ENCODE measurements at regions not wholly inside any gene's neighbourhood (a gene's known extent, or its start where the extent isn't known, plus 50 kb on each side); places are given as distances from the start of the nearest gene placed in this dataset.

GRCh38 chr13:22227895-22228294 lies 557.0 kb downstream of the FGF9 start:
- no peak overlapping the region for H4K5ac ChIP-seq (ENCODE audit: low read depth, low read length)
- dilution Hi-C loops (cut with HindIII; ENCODE audit: low sequenced_read_pairs, unreplicated experiment) = no loop called here
- H2AFZ ChIP-seq (replicated peaks; ENCODE audit: low read length, poor library complexity) = no peak overlapping the region
- H3K27ac ChIP-seq (ENCODE audit: insufficient read depth, low read length) = no peak overlapping the region
- H3K4me2 ChIP-seq (ENCODE audit: low read depth, low read length) = no peak overlapping the region
- no peak overlapping the region for H3K14ac ChIP-seq (replicated peaks; ENCODE audit: low read depth, low read length)
- H2BK120ac ChIP-seq (ENCODE audit: low read depth, low read length) = no peak overlapping the region
- no peak for TF ChIP-seq RAD21 (IDR thresholded peaks at IDR 0.05; ENCODE audit: low read length)
- no peak for TF ChIP-seq CHD1 (IDR thresholded peaks at IDR 0.05; ENCODE audit: low read depth, low read length)
- TF ChIP-seq RCOR1 (IDR thresholded peaks at IDR 0.05; ENCODE audit: insufficient replicate concordance, low read length) = no peak
- TF ChIP-seq BHLHE40 (IDR thresholded peaks at IDR 0.05; ENCODE audit: low read depth, low read length) = no peak
- no peak for TF ChIP-seq MAZ (IDR thresholded peaks at IDR 0.05; ENCODE audit: borderline replicate concordance, low read depth, low read length)
- no peak for TF ChIP-seq CTCF (conservative IDR thresholded peaks at IDR 0.05; ENCODE audit: low read depth, low read length)
- TF ChIP-seq NFE2L2 (IDR thresholded peaks at IDR 0.05; ENCODE audit: low read depth, low read length) = no peak
- no peak for TF ChIP-seq MAFK (IDR thresholded peaks at IDR 0.05; ENCODE audit: low read depth, low read length)
- TF ChIP-seq SMC3 (IDR thresholded peaks at IDR 0.05; ENCODE audit: low read depth, low read length) = no peak
- no peak for TF ChIP-seq MXI1 (IDR thresholded peaks at IDR 0.05; ENCODE audit: borderline replicate concordance, low read depth, low read length)
- TF ChIP-seq POLR2A (IDR thresholded peaks at IDR 0.05; ENCODE audit: low read depth, low read length) = no peak
- no peak for TF ChIP-seq RFX5 (IDR thresholded peaks at IDR 0.05; ENCODE audit: low read depth, low read length)
- no peak for TF ChIP-seq USF2 (IDR thresholded peaks at IDR 0.05; ENCODE audit: low read depth, low read length)
- no peak for TF ChIP-seq FOS (IDR thresholded peaks at IDR 0.05; ENCODE audit: low read depth, low read length)
- no peak for TF ChIP-seq ELK1 (IDR thresholded peaks at IDR 0.05; ENCODE audit: borderline replicate concordance, low read depth, low read length)
- no peak for TF ChIP-seq CEBPB (IDR thresholded peaks at IDR 0.05; ENCODE audit: low read depth, low read length)
- WGBS, 2 experiments (ENCODE audit: extremely low coverage in 2 of 2, insufficient read length in 1 of 2) = no CpG with 5 or more reads among the region's 2 CpGs
- no peaks in the 10 kb centered on the region for H3K79me1 ChIP-seq (ENCODE audit: low read depth in 1 of 2, low read length in 2 of 2)
- ATAC-seq (ENCODE audit: low read depth) (no peak), DNase-seq (no peak)
- no peak overlapping the region for H3K23ac ChIP-seq (ENCODE audit: low read depth, low read length)
- H2AK5ac ChIP-seq (ENCODE audit: low read depth, low read length) = no peak overlapping the region
- in situ Hi-C loops (cut with MboI; ENCODE audit: low sequenced_read_pairs) = no loop called here
- H4K91ac ChIP-seq (ENCODE audit: insufficient read depth, low read depth, low read length) = no peak overlapping the region
- no peak overlapping the region for H2AK9ac ChIP-seq (replicated peaks; ENCODE audit: low read depth, low read length, poor library complexity)
- no peaks in the 10 kb centered on the region for H3K4me1 ChIP-seq (ENCODE audit: control insufficient read depth, insufficient read depth, low read length)
- ChIA-PET CTCF (no interaction called here), POLR2A (ENCODE audit: unreplicated experiment) (no interaction called here)
- H2BK20ac ChIP-seq (ENCODE audit: low read depth, low read length) = no peak overlapping the region
- H3K4me3 ChIP-seq (ENCODE audit: insufficient read depth, low read depth, low read length) = no peak overlapping the region
- BruUV-seq (replicated peaks) = no TSS peak
- H3K9me3 ChIP-seq (ENCODE audit: control insufficient read depth, insufficient read depth, low read length) = no peaks in the 10 kb centered on the region
- peaks cover 12% of the 10 kb centered on the region; the same call in 1 of the 2 replicates for H3K27me3 ChIP-seq (ENCODE audit: control insufficient read depth, insufficient read depth, low read length)
- H4K8ac ChIP-seq (ENCODE audit: low read depth in 2 of 2, low read length in 2 of 2) = no peak overlapping the region
- no peak overlapping the region for H2BK15ac ChIP-seq (ENCODE audit: low read depth, low read length)
- H4K20me1 ChIP-seq (ENCODE audit: insufficient read depth, low read length) = no peaks in the 10 kb centered on the region
- no peaks in the 10 kb centered on the region for H3K36me3 ChIP-seq (ENCODE audit: control insufficient read depth, insufficient read depth, low read length)
- H3K9ac ChIP-seq (ENCODE audit: low read depth, low read length) = no peak overlapping the region
- no peak overlapping the region for H3K18ac ChIP-seq (ENCODE audit: low read depth, low read length)
- intact Hi-C loops (cut with micrococcal nuclease) = no loop called here
- no peak overlapping the region for H2BK5ac ChIP-seq (ENCODE audit: low read depth, low read length, poor library complexity, severe bottlenecking)
- no peaks in the 10 kb centered on the region for H3K9me1 ChIP-seq (ENCODE audit: insufficient read depth, low read length)
- H3K4ac ChIP-seq (ENCODE audit: low read depth, low read length) = no peak overlapping the region
- H3K56ac ChIP-seq (ENCODE audit: extremely low read depth, insufficient read depth, low read length) = no peak overlapping the region
